HEK293 (cell line): ENCODE measurements at regions not wholly inside any gene's neighbourhood (a gene's known extent, or its start where the extent isn't known, plus 50 kb on each side); places are given as distances from the start of the nearest gene placed in this dataset.

Source experiments
- ATF2 ChIP-seq: fragments of 450-650 bp; formaldehyde crosslinking; IDR thresholded peaks from 2 replicates; pipeline ENCODE4 v1.5.1; 2016; ENCODE audit warnings: missing biosample characterization, missing genetic modification characterization, low read depth
- CTCF ChIP-seq: fragments of 450-650 bp; formaldehyde crosslinking; IDR thresholded peaks from 2 replicates; pipeline ENCODE4 v1.5.1; 2016; ENCODE audit warnings: missing biosample characterization, missing genetic modification characterization
- ELK4 ChIP-seq: IDR thresholded peaks from 2 replicates; pipeline ENCODE4 v1.6.1; 2011; ENCODE audit warnings: mild to moderate bottlenecking, low read depth, low read length, borderline replicate concordance
- HOXA7 ChIP-seq: sonication (generic); formaldehyde crosslinking; IDR thresholded peaks from 2 replicates; pipeline ENCODE4 v1.8.1; 2022; ENCODE audit warnings: missing genetic modification reagents, borderline replicate concordance
- PBX3 ChIP-seq: sonication (generic); formaldehyde crosslinking; IDR thresholded peaks from 2 replicates; pipeline ENCODE4 v1.8.1; 2022; ENCODE audit warnings: mild to moderate bottlenecking, moderate library complexity, missing genetic modification reagents
- ZNF121 ChIP-seq: fragments of 450-650 bp; formaldehyde crosslinking; IDR thresholded peaks from 2 replicates; pipeline ENCODE4 v1.5.1; 2016; ENCODE audit warnings: missing biosample characterization, missing genetic modification characterization
- ZNF175 ChIP-seq: fragments of 450-650 bp; formaldehyde crosslinking; IDR thresholded peaks from 2 replicates; pipeline ENCODE4 v1.5.1; 2016; ENCODE audit warnings: missing biosample characterization, missing genetic modification characterization
- ZNF366 ChIP-seq: fragments of 450-650 bp; formaldehyde crosslinking; conservative IDR thresholded peaks from 2 replicates; pipeline ENCODE4 v1.5.1; 2016; ENCODE audit warnings: missing biosample characterization, missing genetic modification characterization
- ZNF426 ChIP-seq: fragments of 450-650 bp; formaldehyde crosslinking; IDR thresholded peaks from 2 replicates; pipeline ENCODE4 v1.5.1; 2017; ENCODE audit warnings: missing biosample characterization, missing genetic modification characterization, mild to moderate bottlenecking, inconsistent platforms, moderate library complexity
- ZNF777 ChIP-seq: fragments of 450-650 bp; formaldehyde crosslinking; IDR thresholded peaks from 2 replicates; pipeline ENCODE4 v1.5.1; 2017; ENCODE audit warnings: missing biosample characterization, missing genetic modification characterization, borderline replicate concordance
- ZSCAN5A ChIP-seq: fragments of 450-650 bp; formaldehyde crosslinking; IDR thresholded peaks from 2 replicates; pipeline ENCODE4 v1.5.1; 2016; ENCODE audit warnings: missing biosample characterization, missing genetic modification characterization

GRCh38 chr22:27557286-27558008, 244.1 kb downstream of the MN1 start:
- TF ChIP-seq ELK4 (no peak), ZNF777 (tag by site-specific recombination) (no peak), ZSCAN5A (tag by site-specific recombination) (no peak), CTCF (tag by site-specific recombination) (no peak), ZNF175 (tag by site-specific recombination) (no peak), ZNF366 (tag by site-specific recombination) (no peak), ATF2 (tag by site-specific recombination) (no peak), ZNF426 (tag by site-specific recombination) (no peak), PBX3 (CRISPR knock-in tag) (no peak), ZNF121 (tag by site-specific recombination) (no peak), HOXA7 (CRISPR knock-in tag) (no peak)
